ENCODE measurements at regions not wholly inside any gene's neighbourhood (a gene's known extent, or its start where the extent isn't known, plus 50 kb on each side); places are given as distances from the start of the nearest gene placed in this dataset.

DNA sequence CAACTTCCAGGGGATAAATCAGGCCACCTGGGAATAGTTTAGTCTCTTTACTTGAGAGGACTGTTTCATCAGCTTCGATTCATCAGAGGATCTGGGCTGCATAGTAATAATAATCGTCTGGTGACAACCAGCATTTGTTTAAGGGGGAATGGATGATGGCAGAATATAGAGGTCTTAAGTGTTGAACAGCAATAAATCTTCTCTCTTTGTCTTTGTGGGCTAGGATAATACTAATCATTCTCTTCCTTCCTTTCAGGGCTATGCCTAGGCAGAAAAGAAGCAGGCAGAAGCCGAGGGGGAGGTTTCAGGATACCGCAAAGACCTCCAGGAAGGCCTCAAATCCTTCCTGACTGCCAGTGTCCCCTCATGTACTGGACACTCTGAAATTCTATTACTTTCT, 150.4 kb upstream of the GAREM1 start:
- Histone ChIP-seq H3K9me3 (no peaks in the 10 kb centered on the region), H3K4me1 (no peaks in the 10 kb centered on the region), H3K36me3 (no peaks in the 10 kb centered on the region), H3K27me3 (no peaks in the 10 kb centered on the region), H3K4me3 (no peak overlapping the region), H3K27ac (no peak overlapping the region)
- DNase-seq (ENCODE audit: extremely low spot score in 2 of 2), result no peak
- intact Hi-C loops (cut with DNase I), result no loop called here
- no peak for TF ChIP-seq POLR2A (IDR thresholded peaks at IDR 0.05)
- TF ChIP-seq, protein P1, sequence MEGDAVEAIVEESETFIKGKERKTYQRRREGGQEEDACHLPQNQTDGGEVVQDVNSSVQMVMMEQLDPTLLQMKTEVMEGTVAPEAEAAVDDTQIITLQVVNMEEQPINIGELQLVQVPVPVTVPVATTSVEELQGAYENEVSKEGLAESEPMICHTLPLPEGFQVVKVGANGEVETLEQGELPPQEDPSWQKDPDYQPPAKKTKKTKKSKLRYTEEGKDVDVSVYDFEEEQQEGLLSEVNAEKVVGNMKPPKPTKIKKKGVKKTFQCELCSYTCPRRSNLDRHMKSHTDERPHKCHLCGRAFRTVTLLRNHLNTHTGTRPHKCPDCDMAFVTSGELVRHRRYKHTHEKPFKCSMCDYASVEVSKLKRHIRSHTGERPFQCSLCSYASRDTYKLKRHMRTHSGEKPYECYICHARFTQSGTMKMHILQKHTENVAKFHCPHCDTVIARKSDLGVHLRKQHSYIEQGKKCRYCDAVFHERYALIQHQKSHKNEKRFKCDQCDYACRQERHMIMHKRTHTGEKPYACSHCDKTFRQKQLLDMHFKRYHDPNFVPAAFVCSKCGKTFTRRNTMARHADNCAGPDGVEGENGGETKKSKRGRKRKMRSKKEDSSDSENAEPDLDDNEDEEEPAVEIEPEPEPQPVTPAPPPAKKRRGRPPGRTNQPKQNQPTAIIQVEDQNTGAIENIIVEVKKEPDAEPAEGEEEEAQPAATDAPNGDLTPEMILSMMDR (IDR thresholded peaks at IDR 0.05), result no peak
- no peak for TF ChIP-seq POLR2AphosphoS5 (IDR thresholded peaks at IDR 0.05; ENCODE audit: insufficient read depth in 1 of 2, low read depth in 1 of 2)

DNA sequence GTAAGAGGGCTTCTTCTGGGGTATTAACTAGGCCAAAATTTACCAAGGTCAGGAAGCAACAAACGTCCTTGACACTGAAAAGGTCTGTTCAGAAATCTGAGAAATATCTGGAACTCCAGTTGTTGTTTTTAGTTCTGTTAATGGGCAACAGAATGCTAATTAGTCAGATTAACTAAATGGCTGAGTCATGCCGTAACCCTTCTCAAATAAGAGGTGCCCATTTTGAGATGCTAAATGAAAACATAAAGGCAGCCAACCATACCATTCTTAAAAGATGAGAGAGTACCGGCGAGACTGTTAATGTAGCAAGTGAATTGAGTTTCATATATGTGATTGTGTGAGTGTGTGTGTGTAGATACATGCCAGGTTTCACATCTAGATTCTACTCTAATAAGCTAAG, 147.9 kb upstream of the GAREM1 start:
- H3K27ac ChIP-seq, result no peak overlapping the region
- intact Hi-C loops (cut with DNase I), result no loop called here
- no peaks in the 10 kb centered on the region for H3K27me3 ChIP-seq
- no peaks in the 10 kb centered on the region for H3K36me3 ChIP-seq
- no peak overlapping the region for H3K4me3 ChIP-seq
- no peaks in the 10 kb centered on the region for H3K4me1 ChIP-seq
- TF ChIP-seq POLR2A (IDR thresholded peaks at IDR 0.05), result no peak
- no peak for TF ChIP-seq POLR2AphosphoS5 (IDR thresholded peaks at IDR 0.05; ENCODE audit: insufficient read depth in 1 of 2, low read depth in 1 of 2)
- TF ChIP-seq, protein P1 (IDR thresholded peaks at IDR 0.05), result no peak
- H3K9me3 ChIP-seq, result no peaks in the 10 kb centered on the region
- no peak for DNase-seq (ENCODE audit: extremely low spot score in 2 of 2)

DNA sequence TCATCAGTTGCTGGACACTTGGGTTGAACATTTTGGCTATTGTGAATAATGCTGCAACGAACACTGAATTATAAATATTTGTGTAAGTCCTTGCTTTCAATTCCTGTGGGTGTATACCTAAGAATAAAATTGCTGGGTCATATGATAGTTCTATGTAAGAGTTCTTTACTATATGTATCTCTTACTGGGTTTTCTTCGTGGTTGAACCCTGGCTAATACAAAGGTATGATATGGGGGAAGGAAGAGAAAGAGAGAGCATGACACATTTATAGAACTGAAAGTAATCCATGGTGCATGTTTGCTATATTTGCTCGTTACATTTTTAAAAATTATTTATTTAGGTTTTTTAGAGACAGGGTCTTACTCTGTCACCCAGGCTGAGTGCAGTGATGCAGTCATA, 143.1 kb upstream of the GAREM1 start:
- H3K36me3 ChIP-seq, result no peaks in the 10 kb centered on the region
- H3K4me3 ChIP-seq, result no peak overlapping the region
- H3K27ac ChIP-seq, result no peak overlapping the region
- no peaks in the 10 kb centered on the region for H3K9me3 ChIP-seq
- H3K27me3 ChIP-seq, result no peaks in the 10 kb centered on the region
- intact Hi-C loops (cut with DNase I), result no loop called here
- TF ChIP-seq POLR2AphosphoS5 (IDR thresholded peaks at IDR 0.05; ENCODE audit: insufficient read depth in 1 of 2, low read depth in 1 of 2), result no peak
- no peak for TF ChIP-seq POLR2A (IDR thresholded peaks at IDR 0.05)
- TF ChIP-seq, protein P1 (IDR thresholded peaks at IDR 0.05), result no peak
- DNase-seq (ENCODE audit: extremely low spot score in 2 of 2), result no peak
- H3K4me1 ChIP-seq, result no peaks in the 10 kb centered on the region

DNA sequence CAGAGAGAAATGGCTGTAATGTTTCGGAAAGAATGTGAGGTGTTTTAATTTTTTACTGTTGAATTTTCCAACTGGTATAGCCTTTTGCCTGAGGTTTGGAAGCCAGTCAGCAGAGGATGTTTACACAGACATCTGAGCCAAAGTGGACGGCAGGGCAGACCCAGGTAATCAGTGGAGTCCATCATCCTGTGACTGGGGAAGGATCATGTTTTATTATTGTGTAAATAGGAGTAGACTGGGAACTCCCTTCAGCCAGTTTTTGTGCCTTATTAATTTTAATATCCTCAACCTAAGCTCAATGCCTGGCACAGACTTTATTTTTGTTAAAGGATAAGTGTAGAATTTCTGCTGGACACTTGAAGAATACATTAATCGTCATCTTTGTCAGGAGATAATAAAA, 142.0 kb upstream of the GAREM1 start:
- no peaks in the 10 kb centered on the region for H3K9me3 ChIP-seq
- H3K4me1 ChIP-seq, result peaks cover 4% of the 10 kb centered on the region
- no peak overlapping the region for H3K4me3 ChIP-seq
- H3K27ac ChIP-seq, result no peak overlapping the region
- no peak for DNase-seq (ENCODE audit: extremely low spot score in 2 of 2)
- no peaks in the 10 kb centered on the region for H3K27me3 ChIP-seq
- no peaks in the 10 kb centered on the region for H3K36me3 ChIP-seq
- intact Hi-C loops (cut with DNase I), result no loop called here
- no peak for TF ChIP-seq POLR2AphosphoS5 (IDR thresholded peaks at IDR 0.05; ENCODE audit: insufficient read depth in 1 of 2, low read depth in 1 of 2)
- TF ChIP-seq, protein P1 (IDR thresholded peaks at IDR 0.05), result no peak
- no peak for TF ChIP-seq POLR2A (IDR thresholded peaks at IDR 0.05)

DNA sequence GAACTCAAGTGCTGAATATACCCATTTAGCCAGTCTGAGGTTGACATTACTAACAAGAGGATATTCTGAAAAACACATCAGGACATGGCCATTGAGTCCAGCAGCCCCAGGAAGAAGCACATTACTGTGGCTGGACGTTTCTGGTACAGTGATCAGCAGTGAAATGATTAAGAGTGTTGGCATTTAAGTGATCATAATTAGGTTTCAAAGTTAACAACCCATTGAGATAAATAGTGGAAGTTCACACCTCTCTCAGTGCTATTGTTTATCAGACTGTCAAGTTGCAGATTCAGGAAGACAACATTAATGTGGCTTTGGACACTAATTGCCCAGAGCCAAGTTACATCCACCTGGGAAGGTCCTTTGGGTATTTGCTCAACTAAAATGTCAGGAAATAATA, 139.5 kb upstream of the GAREM1 start:
- Histone ChIP-seq H3K27me3 (no peaks in the 10 kb centered on the region), H3K9me3 (no peaks in the 10 kb centered on the region), H3K27ac (no peak overlapping the region), H3K4me1 (peaks cover 8% of the 10 kb centered on the region), H3K4me3 (no peak overlapping the region), H3K36me3 (no peaks in the 10 kb centered on the region)
- intact Hi-C loops (cut with DNase I), result no loop called here
- TF ChIP-seq, protein P1 (IDR thresholded peaks at IDR 0.05), result no peak
- TF ChIP-seq POLR2AphosphoS5 (IDR thresholded peaks at IDR 0.05; ENCODE audit: insufficient read depth in 1 of 2, low read depth in 1 of 2), result no peak
- no peak for TF ChIP-seq POLR2A (IDR thresholded peaks at IDR 0.05)
- no peak for DNase-seq (ENCODE audit: extremely low spot score in 2 of 2)

Measured in vagina (tissue), 2 donors.